NCI-H187 (cell line): ENCODE measurements at regions not wholly inside any gene's neighbourhood (a gene's known extent, or its start where the extent isn't known, plus 50 kb on each side); places are given as distances from the start of the nearest gene placed in this dataset.

ENCODE experiments used
- DNase-seq, 2 experiments: peaks; one replicate each; lab custom pipeline; 2025; lab: John Stamatoyannopoulos, UW

DNA sequence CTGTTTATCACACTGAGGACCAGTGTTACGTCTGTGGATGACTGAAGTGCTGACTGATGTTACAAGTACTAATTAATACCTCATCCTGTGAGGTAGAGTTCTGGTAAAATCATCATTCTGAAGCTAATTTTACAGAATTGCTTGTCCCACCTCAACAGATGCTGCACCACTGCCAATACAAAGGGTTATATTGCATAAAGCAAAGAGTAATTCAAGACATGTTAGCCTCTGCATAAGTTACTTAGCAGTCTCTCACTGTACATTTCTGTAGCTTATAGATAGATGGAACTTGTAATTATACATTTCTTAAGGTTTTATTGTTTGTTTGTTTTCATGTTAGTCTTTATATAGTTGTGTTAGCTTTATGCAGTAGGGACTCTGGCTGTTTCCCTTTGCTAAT is 513.6 kb downstream of the ANXA1 start:
- no peak for DNase-seq

- no peak for DNase-seq
Measured at GRCh38 chr9:73667749-73668148, 516.1 kb downstream of the ANXA1 start.

DNA sequence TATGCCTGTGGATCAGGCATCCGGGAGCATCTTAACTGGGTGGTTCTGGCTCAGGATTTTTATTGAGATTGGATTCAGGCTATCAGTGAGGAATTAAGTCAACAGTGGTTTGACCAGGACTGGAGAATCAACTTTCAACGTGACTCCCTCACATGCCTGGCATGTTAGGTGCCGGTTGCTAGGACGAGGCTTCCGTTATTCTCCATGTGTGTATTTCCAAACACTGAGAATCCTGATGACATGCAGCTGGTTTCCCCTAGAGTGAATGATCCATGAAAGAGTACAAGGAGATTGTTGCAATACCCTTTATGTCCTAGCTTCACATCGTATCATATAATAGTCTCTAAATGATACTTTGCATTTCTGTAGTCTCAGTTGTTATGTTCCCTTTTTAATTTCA is 529.2 kb downstream of the ANXA1 start:
- no peak for DNase-seq

- DNase-seq: no peak
Measured at GRCh38 chr9:73682789-73683188, 531.1 kb downstream of the ANXA1 start.

DNA sequence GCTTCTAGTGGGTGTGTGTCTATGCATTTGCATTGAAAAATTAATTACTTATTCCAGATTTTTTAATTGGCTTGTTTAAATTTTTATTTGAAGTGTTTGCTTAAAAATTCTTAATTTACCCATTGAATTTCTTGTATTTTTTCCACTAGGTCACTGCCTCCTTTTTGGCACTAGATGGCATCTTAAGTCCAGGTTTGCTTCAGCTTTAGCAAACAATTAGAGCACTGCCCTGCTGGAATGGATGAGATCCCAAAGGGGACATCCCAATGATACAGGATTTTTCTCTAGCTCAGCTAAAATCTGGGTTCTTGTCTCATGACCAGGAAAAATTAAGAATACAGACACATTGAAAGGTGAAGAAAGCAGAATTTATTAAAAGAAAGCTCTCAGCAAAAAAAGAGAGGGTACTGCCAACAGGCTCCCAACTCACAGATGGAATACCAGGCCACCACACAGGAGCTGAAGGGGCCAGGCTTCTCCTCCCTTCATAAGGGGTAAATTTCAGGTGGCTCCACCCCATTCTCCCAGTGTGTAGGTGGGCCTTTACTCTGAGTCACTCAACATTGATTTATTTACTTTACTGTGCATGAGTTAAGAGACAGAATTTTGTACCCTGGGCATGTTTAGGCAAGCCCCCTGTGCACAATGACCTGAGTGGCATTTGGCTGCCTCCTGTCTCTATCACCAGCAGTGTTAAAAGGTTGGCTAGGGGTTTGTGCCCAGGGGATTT is 532.4 kb downstream of the ANXA1 start:
- no peak for DNase-seq

DNA sequence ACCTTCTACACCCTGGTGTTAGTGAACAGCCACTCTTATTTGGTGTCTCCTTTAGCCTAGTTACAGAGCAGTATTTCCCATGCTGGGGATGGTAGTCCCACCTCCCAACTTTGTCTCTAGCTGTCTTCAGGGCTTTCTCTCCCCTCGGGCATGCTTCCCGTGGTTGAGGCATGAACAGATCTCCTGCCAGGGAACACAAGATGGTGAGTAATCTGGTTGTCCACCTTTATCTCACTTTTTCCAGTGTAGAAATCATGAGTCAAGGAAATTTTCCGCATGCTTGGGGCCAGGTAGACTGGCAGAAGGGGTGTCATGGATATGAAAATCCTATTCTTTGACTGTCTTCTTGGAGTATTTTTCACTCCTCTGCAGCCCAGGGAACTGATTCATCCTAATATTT is 532.9 kb downstream of the ANXA1 start:
- DNase-seq: no peak

DNA sequence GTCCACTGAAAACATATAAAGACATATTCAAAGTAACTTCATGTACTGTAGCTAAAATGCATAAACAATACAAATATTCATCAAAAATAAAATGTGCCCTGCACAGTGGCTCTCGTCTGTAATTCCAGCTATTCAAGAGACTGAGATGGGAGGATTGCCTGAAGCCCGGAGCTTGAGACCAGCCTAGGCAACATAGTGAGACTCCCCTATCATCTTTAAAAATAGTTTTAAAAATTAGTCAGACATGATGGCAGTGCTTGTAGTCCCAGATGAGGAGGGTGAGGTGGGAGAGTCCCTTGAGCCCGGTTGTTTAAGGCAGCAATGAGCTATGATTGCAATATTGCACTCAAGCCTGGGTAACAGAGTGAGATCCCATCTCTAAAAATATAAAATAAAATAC is 534.1 kb downstream of the ANXA1 start:
- no peak for DNase-seq

- no peak for DNase-seq
Measured at GRCh38 chr9:73689051-73689870, 537.6 kb downstream of the ANXA1 start.

DNA sequence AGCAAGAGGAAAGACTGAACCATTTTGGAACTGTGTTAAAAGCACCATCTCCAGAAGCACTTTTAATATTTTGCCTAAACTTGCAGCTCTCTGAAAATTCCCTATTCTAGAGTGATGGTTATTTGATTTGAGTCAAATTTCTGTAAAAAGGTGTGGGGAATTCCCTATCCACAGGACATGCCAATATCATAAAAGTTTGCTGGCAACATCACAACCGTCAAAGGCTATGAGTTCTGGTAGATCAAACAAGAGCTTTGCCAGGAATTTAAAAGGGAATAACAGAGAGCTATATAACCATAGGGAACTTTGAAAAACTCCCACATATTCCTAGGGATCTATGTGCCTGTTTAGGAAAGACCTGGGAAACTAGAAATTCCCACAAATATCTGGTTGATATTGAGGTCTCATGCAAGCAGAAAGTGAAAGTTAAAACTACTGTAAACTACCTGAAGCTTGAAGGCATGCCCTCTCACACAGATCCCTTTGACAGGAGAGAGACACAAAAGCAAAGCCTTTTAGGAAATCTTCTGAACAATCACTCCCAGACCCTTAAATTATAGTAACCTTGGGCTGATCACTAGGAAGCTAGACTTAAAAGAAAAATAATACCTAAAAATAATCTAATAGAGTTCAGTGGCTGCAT is 549.9 kb downstream of the ANXA1 start:
- no peak for DNase-seq

GRCh38 chr9:73714294-73714693 is 562.6 kb downstream of the ANXA1 start:
- DNase-seq: no peak

GRCh38 chr9:73715591-73715990 is 563.9 kb downstream of the ANXA1 start:
- no peak for DNase-seq

- no peak for DNase-seq
Measured at GRCh38 chr9:73719660-73720059, 568.0 kb downstream of the ANXA1 start.

- no peak for DNase-seq
Measured at GRCh38 chr9:73720601-73721000, 568.9 kb downstream of the ANXA1 start.

- DNase-seq: no peak
Measured at GRCh38 chr9:73736270-73736669, 584.6 kb downstream of the ANXA1 start.

DNA sequence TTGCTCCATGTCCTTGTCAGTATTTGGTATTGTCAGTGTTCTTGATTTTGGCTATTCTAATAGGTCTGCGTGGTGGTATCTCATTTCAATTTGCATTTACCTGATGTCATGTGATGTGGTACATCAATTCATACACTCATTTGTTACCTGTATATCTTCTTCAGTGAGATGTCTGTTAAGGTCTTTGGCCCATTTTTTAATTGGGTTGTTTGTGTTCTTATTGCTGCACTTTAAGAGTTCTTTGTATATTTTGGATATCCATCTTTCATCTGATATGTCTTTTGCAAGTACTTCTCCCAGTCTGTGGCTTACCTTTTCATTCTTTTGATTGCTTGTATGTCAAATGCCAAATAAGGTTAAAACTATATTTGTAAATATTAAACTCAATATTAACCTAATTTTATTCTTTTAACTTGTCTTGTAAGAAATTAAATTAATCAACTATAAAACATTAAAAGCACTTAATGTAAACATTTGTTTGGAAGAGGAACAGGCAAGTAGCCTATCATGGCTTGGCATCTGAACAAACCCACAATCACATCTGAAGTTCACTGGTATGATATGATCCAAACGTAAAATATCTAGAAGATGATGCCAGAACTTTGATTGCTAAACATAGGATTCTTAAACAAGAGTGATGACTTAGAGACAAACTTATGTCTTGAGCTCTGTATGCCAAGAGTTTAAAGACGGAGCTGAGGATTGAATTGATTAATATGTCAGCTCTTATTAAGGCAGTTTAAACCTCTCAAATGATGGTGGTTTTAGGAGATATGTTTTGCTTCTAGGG is 587.3 kb downstream of the ANXA1 start:
- no peak for DNase-seq

- no peak for DNase-seq
Measured at GRCh38 chr9:73741316-73741715, 589.7 kb downstream of the ANXA1 start.

- no peak for DNase-seq
Measured at GRCh38 chr9:73742412-73742811, 590.7 kb downstream of the ANXA1 start.

DNA sequence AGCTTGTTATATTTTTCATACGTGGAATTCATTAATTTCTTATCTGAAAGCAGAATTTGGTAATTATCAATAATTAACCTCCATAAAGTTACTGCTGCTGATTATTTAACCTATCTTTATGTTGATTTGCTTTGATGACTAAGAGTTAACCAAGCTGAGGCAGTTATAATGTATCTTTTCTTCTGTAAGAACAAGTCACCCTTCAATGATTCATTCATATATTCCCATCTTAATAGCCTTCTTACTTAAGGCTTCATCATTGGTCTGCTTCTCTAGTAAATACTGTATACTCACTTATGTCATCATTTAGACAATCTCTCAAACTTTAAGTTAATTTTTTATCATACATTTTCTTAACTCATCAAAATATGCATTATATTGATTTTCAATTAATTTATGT is 592.2 kb downstream of the ANXA1 start:
- no peak for DNase-seq

DNA sequence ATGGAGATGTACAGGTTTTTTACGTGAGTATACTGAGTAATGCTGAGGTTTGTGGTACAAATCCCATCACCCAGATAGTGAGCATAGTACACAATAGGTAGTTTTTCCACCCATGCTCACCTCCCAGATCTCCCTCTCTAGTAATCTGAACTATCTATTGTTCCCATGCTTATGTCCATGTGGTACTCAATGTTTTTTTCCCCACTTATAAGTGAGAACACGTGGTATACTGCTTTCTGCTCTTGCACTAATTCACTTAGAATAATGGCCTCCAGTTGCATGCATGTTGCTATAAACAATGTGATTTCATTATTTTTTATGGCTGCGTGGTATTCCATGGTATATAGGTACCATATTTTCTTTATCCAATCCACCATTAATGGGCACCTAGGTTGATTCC is 593.9 kb downstream of the ANXA1 start:
- DNase-seq: no peak

DNA sequence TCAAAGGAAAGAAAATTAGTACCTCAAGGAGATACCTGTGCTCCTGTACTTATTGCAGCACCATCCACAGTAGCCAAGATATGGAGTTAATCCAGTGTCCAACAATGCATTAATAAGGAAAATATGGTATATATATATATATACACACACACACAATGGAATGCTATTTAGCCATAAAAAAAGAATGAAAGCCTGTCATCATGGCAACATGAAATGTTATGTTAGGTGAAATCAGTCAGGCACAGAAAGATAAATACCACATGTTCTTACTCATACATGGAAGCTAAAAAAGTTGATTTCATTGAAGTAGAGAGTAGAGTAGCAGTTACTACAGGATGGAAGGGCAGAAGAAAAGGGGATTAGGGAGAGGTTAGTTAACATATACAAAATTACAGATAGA is 601.5 kb downstream of the ANXA1 start:
- DNase-seq: no peak

- DNase-seq: no peak
Measured at GRCh38 chr9:73761905-73762304, 610.2 kb downstream of the ANXA1 start.

GRCh38 chr9:73773896-73774295 is 622.2 kb downstream of the ANXA1 start:
- no peak for DNase-seq
